GM19372 (cell line): ENCODE measurements at regions not wholly inside any gene's neighbourhood (a gene's known extent, or its start where the extent isn't known, plus 50 kb on each side); places are given as distances from the start of the nearest gene placed in this dataset.
"Not testable (repeated sequence)": the region's sequence is repeated elsewhere in the genome, so short reads cannot be mapped to it uniquely, and the experiment has no call there.

ENCODE experiments used
- ATAC-seq: cut with Tn5 transposase; IDR thresholded peaks from one replicate; pipeline ENCODE4 v1.9.1; 2021; ENCODE audit warnings: mild to moderate bottlenecking, low read depth, moderate library complexity; ENCODE audit not compliant: unreplicated experiment

- not testable (repeated sequence) for ATAC-seq
Observed at GRCh38 chr13:107782646-107783045, 432.7 kb downstream of the LIG4 start.

GRCh38 chr13:107778094-107778493, 437.2 kb downstream of the LIG4 start:
- ATAC-seq = no peak

DNA sequence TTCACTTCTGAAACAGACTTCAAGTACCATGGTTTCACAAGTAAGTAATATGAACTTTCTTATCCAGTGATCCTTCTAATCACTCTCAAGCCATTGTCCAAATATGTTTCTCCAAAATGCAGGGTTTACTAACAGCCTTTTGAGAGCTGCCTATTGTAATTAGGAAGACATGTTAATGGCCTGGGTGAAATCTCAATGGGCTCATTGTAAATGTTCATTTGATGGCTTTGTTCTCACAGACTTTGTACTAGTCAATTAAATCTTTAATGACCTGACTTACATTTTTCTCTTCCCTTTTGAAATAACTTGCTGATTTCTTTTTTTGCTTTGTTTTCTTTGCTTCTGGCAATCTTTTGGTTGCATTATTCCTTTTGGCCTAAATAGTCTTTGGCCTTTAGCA, 444.8 kb downstream of the LIG4 start:
- no peak for ATAC-seq

DNA sequence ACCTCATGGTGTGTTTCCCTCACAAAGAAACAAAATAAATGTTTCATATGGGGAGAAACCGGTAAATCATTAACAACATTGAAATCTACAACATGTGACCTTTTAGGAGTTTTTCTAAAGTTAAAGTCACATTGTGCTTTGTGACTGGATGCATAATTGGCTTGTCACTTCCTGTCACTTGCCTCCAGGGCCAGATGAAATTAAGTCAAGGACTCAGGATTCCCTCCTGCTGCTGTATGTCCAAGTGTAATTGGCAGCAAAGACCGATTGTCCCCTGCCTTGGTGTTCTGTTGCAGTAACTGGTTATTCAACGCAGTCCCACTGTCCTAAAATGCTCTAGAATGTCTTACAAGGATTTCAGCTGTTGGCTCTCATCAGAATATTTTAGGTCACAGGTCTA, 448.2 kb downstream of the LIG4 start:
- no peak for ATAC-seq

DNA sequence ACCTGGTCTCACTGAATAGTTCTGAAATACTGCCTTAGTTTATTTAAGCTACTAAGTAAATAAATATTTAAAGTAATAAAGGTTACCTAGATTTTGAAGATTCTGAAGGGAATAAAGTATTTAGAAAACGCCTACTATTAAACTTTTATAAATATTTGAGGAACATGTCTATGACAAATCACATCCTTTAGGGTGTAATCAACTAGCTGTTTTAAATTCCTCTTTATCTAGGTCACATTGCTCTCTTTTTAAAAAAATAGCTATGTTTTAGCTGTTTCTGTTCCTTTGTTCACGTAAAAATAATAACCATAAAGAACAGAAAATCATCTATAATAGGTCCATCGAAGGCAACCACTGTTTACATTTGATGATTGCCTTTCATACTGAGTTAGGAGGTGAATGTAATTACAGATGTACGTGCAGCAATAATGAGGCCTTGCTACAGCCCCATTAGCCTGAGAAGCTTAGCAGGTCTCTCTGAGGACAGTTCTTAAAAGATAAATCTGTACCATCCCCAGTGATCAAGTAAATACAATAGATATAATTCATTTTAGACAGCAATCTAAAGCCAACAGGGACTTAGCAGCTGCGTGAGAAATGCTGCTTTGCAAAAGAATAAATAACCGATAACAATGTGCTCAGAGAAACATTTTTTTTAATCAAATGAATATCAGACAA, 449.5 kb downstream of the LIG4 start:
- no peak for ATAC-seq

DNA sequence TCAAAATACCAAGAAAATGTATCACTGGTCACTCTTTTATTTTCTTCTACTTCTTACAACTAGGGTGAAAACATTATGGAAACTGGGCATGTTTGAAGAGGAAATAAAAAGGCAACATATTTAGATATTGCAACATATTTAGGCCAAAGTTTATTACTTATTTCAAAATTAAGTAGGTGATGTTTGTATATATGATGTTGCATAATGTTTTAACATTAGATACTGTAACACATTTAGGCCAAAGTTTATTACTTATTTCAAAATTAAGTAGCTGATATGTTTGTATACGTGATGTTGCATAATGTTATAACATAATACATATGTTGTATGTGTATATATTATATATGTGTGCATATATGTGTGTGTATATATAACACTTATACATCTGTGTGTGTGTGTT, 451.3 kb downstream of the LIG4 start:
- no peak for ATAC-seq

DNA sequence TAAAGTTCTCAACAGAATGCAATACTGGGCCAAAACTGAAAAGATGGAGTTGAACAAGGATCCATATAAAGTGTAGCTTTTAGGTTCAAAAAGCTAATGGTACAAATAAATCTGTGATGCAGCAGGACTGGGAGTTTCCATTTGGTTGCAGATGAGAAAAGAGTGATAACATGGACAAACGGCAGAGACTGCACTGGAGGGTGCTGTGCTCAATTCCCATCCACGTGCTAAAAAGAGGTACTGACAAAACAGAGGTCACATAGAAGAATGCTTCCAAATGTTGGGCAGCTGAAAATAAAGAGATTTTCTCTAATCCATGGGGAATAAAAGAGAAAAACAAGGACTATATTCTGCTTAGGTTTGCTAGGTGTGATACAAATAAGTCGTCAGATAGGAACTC, 461.6 kb downstream of the LIG4 start:
- no peak for ATAC-seq

- ATAC-seq = no peak
Observed at GRCh38 chr13:107753291-107753690, 462.0 kb downstream of the LIG4 start.

- ATAC-seq = no peak
Observed at GRCh38 chr13:107743983-107744382, 471.4 kb downstream of the LIG4 start.

- ATAC-seq = no peak
Observed at GRCh38 chr13:107743526-107743925, 471.8 kb downstream of the LIG4 start.

DNA sequence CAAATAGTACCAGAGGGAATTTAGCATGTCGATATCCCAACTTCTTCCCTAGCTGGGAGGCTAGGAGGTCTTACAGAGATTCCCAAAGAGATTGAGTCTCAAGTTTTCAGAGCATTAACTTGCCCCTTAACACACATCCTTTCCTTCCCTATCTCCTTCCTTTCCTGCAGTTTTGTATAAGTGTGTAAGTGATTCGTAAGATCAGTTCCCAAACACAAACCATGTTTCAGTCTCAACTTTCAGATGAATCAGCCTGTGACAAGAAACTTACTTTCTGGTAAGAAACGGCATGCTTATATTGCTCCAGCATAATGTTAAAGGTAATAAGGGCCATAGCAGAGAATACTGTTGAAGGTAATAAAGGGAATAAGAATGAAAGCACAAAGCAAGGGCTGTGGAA, 472.2 kb downstream of the LIG4 start:
- no peak for ATAC-seq

- no peak for ATAC-seq
Observed at GRCh38 chr13:107742544-107742943, 472.8 kb downstream of the LIG4 start.

DNA sequence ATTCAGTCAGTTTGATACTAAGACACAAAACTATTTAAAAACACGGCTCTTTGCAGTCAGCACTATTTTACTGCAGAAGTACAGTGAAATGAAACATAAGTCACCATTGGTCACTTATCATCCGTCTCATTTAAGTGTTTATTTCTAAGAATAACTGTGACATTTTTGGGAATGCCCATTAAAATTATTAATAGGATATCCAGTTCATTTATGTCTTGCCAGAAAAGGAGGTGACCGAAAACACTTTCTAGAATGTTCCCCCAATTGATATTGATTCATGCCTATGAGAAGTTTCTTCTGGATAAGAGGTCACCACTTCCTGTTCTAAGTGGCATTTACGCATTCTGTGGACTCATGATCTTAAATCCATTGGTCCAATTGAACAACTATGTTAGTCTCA, 477.3 kb downstream of the LIG4 start:
- no peak for ATAC-seq

GRCh38 chr13:107736731-107737130, 478.6 kb downstream of the LIG4 start:
- ATAC-seq = no peak

GRCh38 chr13:107736170-107736569, 479.2 kb downstream of the LIG4 start:
- no peak for ATAC-seq

DNA sequence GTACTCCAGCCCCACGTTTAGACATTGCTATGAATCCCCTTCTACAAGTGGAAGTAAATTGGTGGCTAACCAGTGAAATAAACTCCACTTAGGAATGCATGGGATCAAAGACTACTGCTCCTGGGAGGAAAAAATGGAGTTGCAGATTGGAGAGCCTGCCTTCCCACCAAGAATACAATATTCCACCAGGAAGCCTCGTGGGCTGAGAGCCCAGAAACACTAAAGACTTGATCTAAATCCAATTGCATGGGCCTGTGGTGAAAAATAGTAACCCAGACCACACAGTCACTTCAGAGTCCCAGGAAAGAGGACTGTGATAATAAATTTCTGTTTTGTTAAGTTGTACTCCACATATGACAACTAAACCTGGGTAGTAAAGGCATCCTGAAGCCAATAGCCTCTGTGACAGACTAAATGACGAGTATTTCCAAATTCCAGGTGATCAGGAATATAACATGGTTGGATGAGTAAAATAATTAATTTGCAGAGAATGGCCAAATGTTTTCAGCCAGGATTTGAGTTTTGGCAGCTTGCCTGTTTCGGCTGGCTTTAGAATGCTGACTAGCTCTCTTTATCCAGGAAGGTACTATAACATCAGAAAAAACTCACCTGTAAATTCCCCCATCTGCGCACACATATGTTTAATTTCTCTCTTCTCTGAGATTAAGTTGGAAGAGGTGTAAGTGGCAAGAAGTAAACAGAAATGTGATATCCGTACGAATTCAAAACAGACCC, 480.3 kb downstream of the LIG4 start:
- ATAC-seq = no peak

DNA sequence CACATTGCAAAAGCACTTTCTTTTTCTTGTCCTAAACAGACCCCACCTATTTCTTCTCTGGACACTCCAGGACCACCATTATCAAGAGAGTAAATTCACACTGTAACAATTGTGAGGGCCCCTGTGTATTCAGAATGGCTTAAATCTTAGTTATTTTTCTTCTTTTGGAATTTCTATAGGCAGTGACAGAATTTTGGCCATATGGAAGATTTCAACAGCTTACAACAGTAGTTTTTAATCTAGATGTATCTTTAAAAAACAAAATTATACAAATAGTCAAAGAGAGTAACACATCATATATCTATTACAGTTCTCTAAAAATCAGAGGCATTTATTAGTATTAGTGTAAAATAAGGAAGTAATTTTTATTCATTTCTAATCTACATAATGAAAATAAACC, 482.1 kb downstream of the LIG4 start:
- no peak for ATAC-seq

GRCh38 chr13:107730813-107731212, 484.5 kb downstream of the LIG4 start:
- no peak for ATAC-seq

DNA sequence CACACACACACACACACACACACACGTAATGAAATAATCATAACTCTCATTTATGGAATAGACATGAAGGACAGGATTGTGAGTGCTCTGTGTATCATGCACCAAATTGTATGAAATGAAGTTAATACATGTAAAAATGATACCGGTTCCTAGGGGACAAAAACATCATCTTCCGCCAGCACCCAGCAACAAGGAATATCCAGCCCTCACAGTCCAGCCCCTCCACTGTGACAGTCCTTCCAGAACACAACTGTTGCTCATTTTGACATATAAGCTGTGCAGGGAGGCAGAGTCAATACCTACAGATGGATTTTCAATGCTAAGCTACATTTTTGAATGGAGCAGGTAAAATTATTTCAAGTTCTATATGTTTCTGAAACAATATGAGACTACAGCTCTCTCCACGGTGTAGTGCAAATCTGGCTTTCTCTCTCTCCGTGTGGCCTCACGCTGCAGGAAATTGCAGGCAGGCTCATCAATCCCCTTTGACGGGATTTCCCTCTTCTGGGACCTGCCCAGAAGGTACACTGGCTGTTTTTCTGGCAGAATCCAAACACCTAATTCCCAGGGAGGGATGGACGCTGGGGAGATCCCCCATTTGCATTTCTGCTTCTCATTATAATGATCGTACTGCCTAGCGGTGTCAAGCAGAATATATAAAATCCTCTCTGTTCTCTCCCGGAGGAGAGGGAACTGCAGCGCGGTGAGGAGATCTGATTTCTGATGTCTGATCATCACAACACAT, 494.0 kb downstream of the LIG4 start:
- no peak for ATAC-seq

DNA sequence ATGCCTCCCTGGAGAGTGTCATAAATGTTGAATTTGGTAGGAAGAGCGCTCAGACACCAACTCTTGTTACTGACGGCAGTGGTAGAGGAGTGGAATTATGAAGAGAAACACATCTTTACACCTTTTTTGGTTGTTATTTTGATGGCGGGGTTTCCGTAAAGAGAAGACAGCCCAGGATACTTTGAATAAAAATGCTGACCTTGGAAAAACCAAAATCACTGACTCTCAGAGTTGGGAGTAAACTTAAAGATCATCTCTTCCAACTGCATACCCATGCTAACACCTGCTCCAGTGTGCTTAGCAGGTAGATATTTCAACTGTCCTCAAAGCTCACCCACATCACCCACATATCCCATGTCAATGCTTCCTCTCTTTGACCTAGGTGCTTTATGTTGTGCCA, 498.6 kb downstream of the LIG4 start:
- no peak for ATAC-seq

GRCh38 chr13:107716241-107716640, 499.1 kb downstream of the LIG4 start:
- ATAC-seq = no peak

DNA sequence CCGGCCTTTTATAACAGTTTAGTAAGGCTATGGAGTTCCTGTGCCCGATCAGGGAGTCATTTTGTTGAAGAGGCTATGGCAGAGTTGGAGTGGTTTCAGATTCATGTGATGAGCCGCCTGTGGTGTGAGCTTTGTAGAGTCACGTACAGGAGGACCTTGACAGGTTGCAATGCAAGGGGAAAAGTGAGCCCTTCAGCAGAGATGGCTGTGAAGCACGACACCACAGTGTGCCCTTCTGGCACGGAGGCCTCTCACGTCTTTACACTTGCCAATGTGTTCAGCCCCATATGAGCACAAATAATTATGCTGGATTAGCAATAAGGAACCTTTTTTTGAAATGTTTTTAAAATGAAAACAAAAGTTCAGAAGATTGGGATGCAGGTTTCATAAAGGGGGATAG, 499.8 kb downstream of the LIG4 start:
- no peak for ATAC-seq
